Central memory CD8-positive, alpha-beta T cell (primary cell): ENCODE measurements at regions not wholly inside any gene's neighbourhood (a gene's known extent, or its start where the extent isn't known, plus 50 kb on each side); places are given as distances from the start of the nearest gene placed in this dataset.
A peak's percentile ranks its signal among the peaks of the same experiment; 100 is the strongest.

Experiments
- ATAC-seq: fragments of 150-1000 bp; cut with Tn5 transposase; replicated peaks from 2 replicates; pipeline ENCODE4 v1.10.0; 2022; ENCODE audit warnings: mild to moderate bottlenecking, moderate FRiP score, moderate number of reproducible peaks; ENCODE audit not compliant: poor library complexity, severe bottlenecking; ENCODE audit errors: extremely low read depth
- DNase-seq, 2 donors: peaks; one replicate each; pipeline ENCODE4 v3.0.0; 2021; ENCODE audit warnings: low spot score in 2 of 2
- H3K27ac Mint-ChIP-seq: one replicate; pipeline ENCODE4 v1.8.0; 2022; ENCODE audit warnings: low read depth, mild to moderate bottlenecking, moderate library complexity, mixed read lengths
- H3K27me3 Mint-ChIP-seq: one replicate; pipeline ENCODE4 v1.8.0; 2022; ENCODE audit warnings: mixed read lengths
- H3K36me3 Mint-ChIP-seq: one replicate; pipeline ENCODE4 v1.8.0; 2022; ENCODE audit warnings: mild to moderate bottlenecking, moderate library complexity, mixed read lengths; ENCODE audit not compliant: insufficient read depth
- H3K4me1 Mint-ChIP-seq: one replicate; pipeline ENCODE4 v1.8.0; 2022; ENCODE audit warnings: mixed read lengths
- H3K4me3 Mint-ChIP-seq: one replicate; pipeline ENCODE4 v1.8.0; 2022; ENCODE audit warnings: mild to moderate bottlenecking, moderate library complexity, mixed read lengths
- H3K9me3 Mint-ChIP-seq: one replicate; pipeline ENCODE4 v1.8.0; 2022; ENCODE audit warnings: mixed read lengths

GRCh38 chr20:62558779-62559178 is 83.0 kb upstream of the GATA5 start:
- Mint-ChIP-seq H3K4me1 (peaks cover 5% of the 10 kb centered on the region), H3K4me3 (no peak overlapping the region), H3K27ac (no peak overlapping the region)

GRCh38 chr20:62560162-62560561 is 82.1 kb upstream of the SLCO4A1 start:
- no peaks in the 10 kb centered on the region for H3K9me3 Mint-ChIP-seq
- H3K4me1 Mint-ChIP-seq = peaks cover 5% of the 10 kb centered on the region
- peaks cover 68% of the 10 kb centered on the region for H3K27me3 Mint-ChIP-seq
- H3K4me3 Mint-ChIP-seq = no peak overlapping the region
- no peak for ATAC-seq
- H3K36me3 Mint-ChIP-seq = no peaks in the 10 kb centered on the region
- H3K27ac Mint-ChIP-seq = no peak overlapping the region
- no peak for DNase-seq

More at GRCh38 chr20:62558779-62559178, 83.0 kb upstream of the GATA5 start:
- Mint-ChIP-seq H3K27me3 (peaks cover 66% of the 10 kb centered on the region), H3K36me3 (no peaks in the 10 kb centered on the region), H3K9me3 (no peaks in the 10 kb centered on the region)
- ATAC-seq = no peak
- no peak for DNase-seq

GRCh38 chr20:62561182-62561581 is 81.1 kb upstream of the SLCO4A1 start:
- peaks cover 5% of the 10 kb centered on the region for H3K4me1 Mint-ChIP-seq
- H3K27ac Mint-ChIP-seq = no peak overlapping the region
- ATAC-seq (no peak), DNase-seq (no peak)
- H3K4me3 Mint-ChIP-seq = peak overlapping the region; percentile 34
- no peaks in the 10 kb centered on the region for H3K36me3 Mint-ChIP-seq
- peaks cover 64% of the 10 kb centered on the region for H3K27me3 Mint-ChIP-seq
- H3K9me3 Mint-ChIP-seq = no peaks in the 10 kb centered on the region

DNA sequence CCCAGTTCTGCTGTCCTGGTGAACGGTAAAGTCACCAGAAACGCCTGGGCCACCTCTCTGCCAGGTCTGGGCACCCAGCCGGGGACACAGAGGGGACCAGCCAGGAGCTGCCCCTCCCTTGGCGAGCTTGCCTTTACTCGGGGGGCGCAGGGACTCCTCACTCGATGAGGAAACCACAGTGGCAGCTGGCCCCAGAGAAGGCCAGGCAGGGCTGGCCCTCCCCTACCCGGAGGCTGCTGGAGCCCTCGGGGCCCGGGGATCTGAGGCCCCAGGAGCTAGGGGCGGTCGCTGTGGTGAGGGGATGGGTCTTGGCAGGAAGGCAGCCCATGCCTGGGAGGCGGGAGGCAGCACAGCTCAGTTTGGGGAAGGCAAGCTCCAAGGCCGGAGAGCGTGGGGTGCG is 80.4 kb upstream of the SLCO4A1 start:
- Mint-ChIP-seq H3K27ac (no peak overlapping the region), H3K4me3 (no peak overlapping the region), H3K27me3 (peaks cover 59% of the 10 kb centered on the region), H3K36me3 (no peaks in the 10 kb centered on the region), H3K4me1 (peaks cover 5% of the 10 kb centered on the region), H3K9me3 (no peaks in the 10 kb centered on the region)
- no peak for ATAC-seq
- no peak for DNase-seq

DNA sequence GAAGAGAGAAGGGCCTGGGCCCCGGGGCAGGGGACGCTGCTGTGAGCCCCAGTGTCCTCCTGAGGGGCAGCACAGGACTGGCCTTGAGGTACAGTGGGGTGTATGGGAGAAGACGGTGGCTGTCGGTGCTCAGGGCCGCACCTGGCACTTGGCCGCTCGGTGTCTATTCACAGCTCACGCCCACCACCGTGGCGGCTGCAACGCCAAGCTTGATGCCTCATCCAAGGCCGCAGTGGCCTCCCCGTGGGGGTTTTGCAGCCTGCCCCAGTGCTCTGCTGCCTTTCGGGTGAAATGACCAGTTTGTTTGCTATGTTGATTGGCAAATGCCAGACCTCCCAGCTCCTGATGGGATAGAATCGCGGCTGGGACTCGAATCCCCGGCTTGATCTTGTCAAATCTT is 79.5 kb upstream of the SLCO4A1 start:
- H3K36me3 Mint-ChIP-seq = peaks cover 2% of the 10 kb centered on the region
- H3K4me3 Mint-ChIP-seq = no peak overlapping the region
- H3K27me3 Mint-ChIP-seq = peaks cover 58% of the 10 kb centered on the region
- ATAC-seq (no peak), DNase-seq (no peak)
- peaks cover 5% of the 10 kb centered on the region for H3K4me1 Mint-ChIP-seq
- H3K9me3 Mint-ChIP-seq = no peaks in the 10 kb centered on the region
- no peak overlapping the region for H3K27ac Mint-ChIP-seq

DNA sequence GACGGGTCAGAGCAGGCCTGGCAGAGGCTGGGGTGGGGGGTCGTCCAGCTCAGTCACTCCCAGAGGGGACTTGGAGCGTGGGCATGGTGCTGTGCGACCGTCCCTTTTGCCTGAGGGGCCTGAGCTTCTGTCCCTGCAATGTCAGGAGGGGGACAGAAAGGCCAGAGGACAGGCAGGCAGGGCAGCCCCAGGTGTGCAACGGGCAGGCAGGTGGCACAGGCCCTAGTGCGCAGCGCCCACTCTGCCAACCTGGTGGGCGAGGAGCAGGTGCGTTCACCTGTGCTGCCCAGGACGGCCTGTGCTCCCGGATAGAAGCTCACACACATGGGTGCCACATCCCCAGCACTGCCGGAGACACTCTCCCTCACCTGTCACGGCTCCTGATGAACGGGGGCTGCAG is 78.7 kb upstream of the SLCO4A1 start:
- DNase-seq (no peak), ATAC-seq (no peak)
- peaks cover 52% of the 10 kb centered on the region for H3K27me3 Mint-ChIP-seq
- peaks cover 5% of the 10 kb centered on the region for H3K4me1 Mint-ChIP-seq
- no peaks in the 10 kb centered on the region for H3K9me3 Mint-ChIP-seq
- no peak overlapping the region for H3K4me3 Mint-ChIP-seq
- peaks cover 2% of the 10 kb centered on the region for H3K36me3 Mint-ChIP-seq
- no peak overlapping the region for H3K27ac Mint-ChIP-seq

- peaks cover 51% of the 10 kb centered on the region for H3K27me3 Mint-ChIP-seq
- peaks cover 5% of the 10 kb centered on the region for H3K4me1 Mint-ChIP-seq
- ATAC-seq = no peak
- no peak for DNase-seq
- H3K4me3 Mint-ChIP-seq = no peak overlapping the region
- no peak overlapping the region for H3K27ac Mint-ChIP-seq
- peaks cover 2% of the 10 kb centered on the region for H3K36me3 Mint-ChIP-seq
- H3K9me3 Mint-ChIP-seq = no peaks in the 10 kb centered on the region
Measured at GRCh38 chr20:62564456-62565245, 77.7 kb upstream of the SLCO4A1 start.

DNA sequence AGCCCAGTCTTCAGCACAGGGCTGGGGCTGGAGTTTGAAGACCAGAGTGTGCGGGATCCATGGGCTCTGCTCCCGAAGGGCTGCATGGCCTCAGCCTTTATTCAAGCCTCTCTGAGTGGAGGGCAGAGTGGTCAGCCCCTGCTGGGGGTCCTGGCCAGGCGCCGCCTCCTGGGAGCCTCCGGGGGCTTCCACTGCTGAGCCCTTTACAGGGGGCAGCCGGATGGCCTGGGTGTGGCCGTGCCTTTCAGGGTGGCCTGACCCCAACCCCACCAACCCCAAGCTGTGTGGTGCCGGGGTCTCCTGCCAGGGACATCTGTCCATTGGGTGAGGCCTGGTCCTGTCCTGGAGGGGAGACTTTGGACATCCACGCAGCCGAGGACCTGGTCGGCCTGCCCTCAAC is 76.0 kb upstream of the SLCO4A1 start:
- DNase-seq (no peak), ATAC-seq (no peak)
- H3K4me1 Mint-ChIP-seq = peaks cover 4% of the 10 kb centered on the region
- H3K27ac Mint-ChIP-seq = no peak overlapping the region
- peaks cover 2% of the 10 kb centered on the region for H3K36me3 Mint-ChIP-seq
- H3K27me3 Mint-ChIP-seq = peaks cover 42% of the 10 kb centered on the region
- no peaks in the 10 kb centered on the region for H3K9me3 Mint-ChIP-seq
- no peak overlapping the region for H3K4me3 Mint-ChIP-seq

DNA sequence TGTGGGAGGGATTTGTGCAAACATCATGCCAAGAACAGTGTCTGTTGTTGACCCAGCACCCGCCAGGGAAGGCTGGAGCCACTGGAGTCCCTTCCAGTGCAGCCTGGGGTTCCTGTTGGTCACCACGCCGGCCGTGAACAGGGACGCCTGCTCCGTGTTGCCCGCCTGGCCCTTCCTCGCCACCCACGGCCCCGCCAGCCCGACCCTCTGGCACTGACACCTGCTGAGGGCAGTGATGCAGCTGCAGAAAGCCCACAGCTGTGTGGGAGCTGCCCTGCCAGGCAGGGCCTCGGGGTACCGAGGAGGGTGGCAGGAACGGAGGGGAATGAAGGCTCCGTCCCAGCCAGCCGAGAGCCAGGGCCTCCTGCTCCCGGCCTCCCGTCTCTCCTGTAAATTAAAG is 75.5 kb upstream of the SLCO4A1 start:
- peaks cover 2% of the 10 kb centered on the region for H3K36me3 Mint-ChIP-seq
- peaks cover 37% of the 10 kb centered on the region for H3K27me3 Mint-ChIP-seq
- ATAC-seq (no peak), DNase-seq (no peak)
- H3K27ac Mint-ChIP-seq = no peak overlapping the region
- H3K9me3 Mint-ChIP-seq = no peaks in the 10 kb centered on the region
- no peak overlapping the region for H3K4me3 Mint-ChIP-seq
- no peaks in the 10 kb centered on the region for H3K4me1 Mint-ChIP-seq

GRCh38 chr20:62567246-62568044 is 74.9 kb upstream of the SLCO4A1 start:
- no peak overlapping the region for H3K4me3 Mint-ChIP-seq
- no peaks in the 10 kb centered on the region for H3K9me3 Mint-ChIP-seq
- peaks cover 30% of the 10 kb centered on the region for H3K27me3 Mint-ChIP-seq
- H3K4me1 Mint-ChIP-seq = no peaks in the 10 kb centered on the region
- ATAC-seq (no peak), DNase-seq (no peak)
- no peak overlapping the region for H3K27ac Mint-ChIP-seq
- H3K36me3 Mint-ChIP-seq = peaks cover 2% of the 10 kb centered on the region

GRCh38 chr20:62568045-62568389 is 74.3 kb upstream of the SLCO4A1 start:
- no peaks in the 10 kb centered on the region for H3K9me3 Mint-ChIP-seq
- DNase-seq (no peak), ATAC-seq (no peak)
- H3K27me3 Mint-ChIP-seq = peaks cover 24% of the 10 kb centered on the region
- H3K4me3 Mint-ChIP-seq = no peak overlapping the region
- H3K27ac Mint-ChIP-seq = no peak overlapping the region
- no peaks in the 10 kb centered on the region for H3K4me1 Mint-ChIP-seq
- H3K36me3 Mint-ChIP-seq = peaks cover 2% of the 10 kb centered on the region

- no peaks in the 10 kb centered on the region for H3K4me1 Mint-ChIP-seq
- DNase-seq (no peak), ATAC-seq (no peak)
- no peaks in the 10 kb centered on the region for H3K9me3 Mint-ChIP-seq
- no peak overlapping the region for H3K27ac Mint-ChIP-seq
- H3K4me3 Mint-ChIP-seq = no peak overlapping the region
- peaks cover 2% of the 10 kb centered on the region for H3K36me3 Mint-ChIP-seq
- H3K27me3 Mint-ChIP-seq = peaks cover 26% of the 10 kb centered on the region
Measured at GRCh38 chr20:62569615-62570014, 72.7 kb upstream of the SLCO4A1 start.

DNA sequence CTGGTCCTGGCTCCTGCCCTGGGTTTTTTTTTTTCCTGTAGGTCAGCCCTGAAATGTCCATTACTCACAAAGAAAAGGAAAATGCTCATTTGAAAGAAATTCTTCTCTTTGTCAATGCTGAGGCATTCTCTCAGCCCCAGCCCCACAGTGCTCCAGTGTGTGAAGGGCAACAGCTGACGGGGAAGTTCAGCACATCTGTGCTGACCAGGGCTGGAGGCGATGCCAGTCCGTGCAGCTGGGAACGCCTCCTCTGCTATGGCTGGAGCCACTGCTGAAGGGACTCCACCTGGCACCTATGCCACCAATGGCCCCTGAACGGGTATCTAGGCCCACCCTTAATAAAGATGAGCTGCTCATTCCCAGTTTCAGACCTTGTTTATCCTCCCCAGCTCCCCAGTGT is 71.9 kb upstream of the SLCO4A1 start:
- H3K27ac Mint-ChIP-seq = no peak overlapping the region
- no peaks in the 10 kb centered on the region for H3K9me3 Mint-ChIP-seq
- H3K36me3 Mint-ChIP-seq = peaks cover 2% of the 10 kb centered on the region
- H3K4me1 Mint-ChIP-seq = no peaks in the 10 kb centered on the region
- H3K27me3 Mint-ChIP-seq = peaks cover 32% of the 10 kb centered on the region
- no peak overlapping the region for H3K4me3 Mint-ChIP-seq
- DNase-seq = no peak
- ATAC-seq = no peak
